HG03159 (cell line): ENCODE measurements at regions not wholly inside any gene's neighbourhood (a gene's known extent, or its start where the extent isn't known, plus 50 kb on each side); places are given as distances from the start of the nearest gene placed in this dataset.
"Not testable (repeated sequence)": the region's sequence is repeated elsewhere in the genome, so short reads cannot be mapped to it uniquely, and the experiment has no call there.

Experiments
- ATAC-seq: cut with Tn5 transposase; IDR thresholded peaks from one replicate; pipeline ENCODE4 v1.9.1; 2021; ENCODE audit warnings: mild to moderate bottlenecking, moderate library complexity; ENCODE audit not compliant: unreplicated experiment

GRCh38 chr7:130943981-130944380 lies 210.0 kb upstream of the KLF14 start:
- no peak for ATAC-seq

GRCh38 chr7:130944997-130945396 lies 211.0 kb upstream of the KLF14 start:
- ATAC-seq: no peak

- ATAC-seq: no peak
These were observed 211.4 kb upstream of the KLF14 start for GRCh38 chr7:130945411-130945811.

- no peak for ATAC-seq
These were observed 212.1 kb upstream of the KLF14 start for GRCh38 chr7:130946114-130946513.

- no peak for ATAC-seq
These were observed 214.0 kb upstream of the KLF14 start for GRCh38 chr7:130947792-130948580.

- no peak for ATAC-seq
These were observed 214.8 kb upstream of the KLF14 start for GRCh38 chr7:130948822-130949221.

GRCh38 chr7:130949550-130949949 lies 215.5 kb upstream of the KLF14 start:
- no peak for ATAC-seq

- no peak for ATAC-seq
These were observed 216.0 kb upstream of the KLF14 start for GRCh38 chr7:130950054-130950453.

- no peak for ATAC-seq
These were observed 216.7 kb upstream of the KLF14 start for GRCh38 chr7:130950741-130951140.

GRCh38 chr7:130951303-130951975 lies 217.4 kb upstream of the KLF14 start:
- ATAC-seq: no peak

GRCh38 chr7:130951976-130952876 lies 218.2 kb upstream of the KLF14 start:
- ATAC-seq: no peak

- ATAC-seq: no peak
These were observed 219.2 kb upstream of the KLF14 start for GRCh38 chr7:130953196-130953595.

GRCh38 chr7:130954918-130955564 lies 221.0 kb upstream of the KLF14 start:
- ATAC-seq: no peak

GRCh38 chr7:130955565-130955919 lies 221.5 kb upstream of the KLF14 start:
- ATAC-seq: no peak

GRCh38 chr7:130956417-130957136 lies 222.6 kb upstream of the KLF14 start:
- no peak for ATAC-seq

- no peak for ATAC-seq
These were observed 223.1 kb upstream of the KLF14 start for GRCh38 chr7:130957137-130957513.

- ATAC-seq: not testable (repeated sequence)
These were observed 223.9 kb upstream of the KLF14 start for GRCh38 chr7:130957722-130958435.

GRCh38 chr7:130958846-130959245 lies 224.8 kb upstream of the KLF14 start:
- no peak for ATAC-seq

- ATAC-seq: no peak
These were observed 225.8 kb upstream of the KLF14 start for GRCh38 chr7:130959743-130960207.
